Left hindlimb (tissue), 1 donor: ENCODE measurements at regions not wholly inside any gene's neighbourhood (a gene's known extent, or its start where the extent isn't known, plus 50 kb on each side); places are given as distances from the start of the nearest gene placed in this dataset.
"Not testable (repeated sequence)": the region's sequence is repeated elsewhere in the genome, so short reads cannot be mapped to it uniquely, and the experiment has no call there.

Experiments used
- DNase-seq: peaks from one replicate; pipeline ENCODE4 v3.0.0-alpha.2; 2018

- DNase-seq, result no peak
Measured at GRCh38 chr1:183753464-183753891, 51.4 kb upstream of the RGL1 start.

- DNase-seq, result no peak
Measured at GRCh38 chr1:183744132-183744913, 60.6 kb upstream of the RGL1 start.

GRCh38 chr1:183742355-183742754, 62.6 kb upstream of the RGL1 start:
- DNase-seq, result no peak

GRCh38 chr1:183739741-183740271, 65.1 kb upstream of the RGL1 start:
- peak; percentile 36 for DNase-seq

- DNase-seq, result no peak
Measured at GRCh38 chr1:183739082-183739481, 65.8 kb upstream of the RGL1 start.

GRCh38 chr1:183737916-183738315, 67.0 kb upstream of the RGL1 start:
- DNase-seq, result not testable (repeated sequence)

GRCh38 chr1:183736343-183736742, 68.6 kb upstream of the RGL1 start:
- DNase-seq, result no peak

GRCh38 chr1:183735069-183735860, 69.7 kb upstream of the RGL1 start:
- no peak for DNase-seq

- DNase-seq, result peak; percentile 66
Measured at GRCh38 chr1:183734543-183735036, 70.3 kb upstream of the RGL1 start.

- no peak for DNase-seq
Measured at GRCh38 chr1:183733715-183734114, 71.2 kb upstream of the RGL1 start.

- peak; percentile 39 for DNase-seq
Measured at GRCh38 chr1:183732236-183732880, 72.6 kb upstream of the RGL1 start.

- no peak for DNase-seq
Measured at GRCh38 chr1:183730886-183731573, 73.9 kb upstream of the RGL1 start.

GRCh38 chr1:183730107-183730724, 74.7 kb upstream of the RGL1 start:
- no peak for DNase-seq

- DNase-seq, result no peak
Measured at GRCh38 chr1:183726825-183727224, 73.7 kb upstream of the APOBEC4 start.

GRCh38 chr1:183724350-183725042, 71.4 kb upstream of the APOBEC4 start:
- DNase-seq, result no peak

- no peak for DNase-seq
Measured at GRCh38 chr1:183723571-183723970, 70.5 kb upstream of the APOBEC4 start.

- DNase-seq, result no peak
Measured at GRCh38 chr1:183721041-183721440, 67.9 kb upstream of the APOBEC4 start.

- no peak for DNase-seq
Measured at GRCh38 chr1:183720028-183720427, 66.9 kb upstream of the APOBEC4 start.

- no peak for DNase-seq
Measured at GRCh38 chr1:183719289-183719688, 66.2 kb upstream of the APOBEC4 start.

GRCh38 chr1:183716286-183716685, 63.2 kb upstream of the APOBEC4 start:
- no peak for DNase-seq

- DNase-seq, result peak; percentile 80
Measured at GRCh38 chr1:183711741-183712361, 58.7 kb upstream of the APOBEC4 start.
